KMS-11 (cell line): ENCODE measurements at regions not wholly inside any gene's neighbourhood (a gene's known extent, or its start where the extent isn't known, plus 50 kb on each side); places are given as distances from the start of the nearest gene placed in this dataset.
"Not testable (repeated sequence)": the region's sequence is repeated elsewhere in the genome, so short reads cannot be mapped to it uniquely, and the experiment has no call there.

Experiments used
- H2AFZ ChIP-seq: fragments of 200-600 bp; sonication (generic); 2 replicates; pipeline ENCODE4 v1.6.1; 2016; ENCODE audit warnings: antibody characterized with exemption, mixed run types, low read depth
- H3K27ac ChIP-seq: fragments of 200-600 bp; sonication (generic); 2 replicates; pipeline ENCODE4 v1.6.1; 2016; ENCODE audit warnings: mild to moderate bottlenecking, mixed run types
- H3K27me3 ChIP-seq: fragments of 200-600 bp; sonication (generic); 2 replicates; pipeline ENCODE4 v1.6.1; 2017; ENCODE audit warnings: mild to moderate bottlenecking, low read depth, mixed run types, moderate library complexity; ENCODE audit not compliant: insufficient read depth
- H3K36me3 ChIP-seq: fragments of 200-600 bp; sonication (generic); 2 replicates; pipeline ENCODE4 v1.6.1; 2017; ENCODE audit warnings: mild to moderate bottlenecking, mixed run types; ENCODE audit not compliant: insufficient read depth
- H3K4me1 ChIP-seq: fragments of 200-600 bp; sonication (generic); 2 replicates; pipeline ENCODE4 v1.6.1; 2016; ENCODE audit warnings: mild to moderate bottlenecking, low read depth, mixed run types; ENCODE audit not compliant: poor library complexity, severe bottlenecking
- H3K4me2 ChIP-seq: fragments of 200-600 bp; sonication (generic); 2 replicates; pipeline ENCODE4 v1.7.0; 2016; ENCODE audit warnings: mild to moderate bottlenecking, mixed run types
- H3K4me3 ChIP-seq: fragments of 200-600 bp; sonication (generic); IDR thresholded peaks from 2 replicates; pipeline ENCODE4 v1.6.1; 2017; ENCODE audit warnings: low read depth, low read length, mixed read lengths; ENCODE audit not compliant: insufficient read depth
- H3K79me2 ChIP-seq: fragments of 200-600 bp; sonication (generic); 2 replicates; pipeline ENCODE4 v1.6.1; 2016; ENCODE audit warnings: low read depth, mixed run types; ENCODE audit not compliant: insufficient read depth
- H3K9ac ChIP-seq: fragments of 200-600 bp; sonication (generic); 2 replicates; pipeline ENCODE4 v1.6.1; 2016; ENCODE audit warnings: mild to moderate bottlenecking, mixed run types
- H4K20me1 ChIP-seq: fragments of 200-600 bp; sonication (generic); 2 replicates; pipeline ENCODE4 v1.6.1; 2016; ENCODE audit warnings: mild to moderate bottlenecking, mixed run types; ENCODE audit not compliant: insufficient read depth
- CTCF ChIP-seq: fragments of 200-600 bp; sonication (generic); conservative IDR thresholded peaks from 2 replicates; pipeline ENCODE4 v1.6.1; 2017; ENCODE audit warnings: low read depth, mild to moderate bottlenecking, antibody characterized with exemption, low read length, moderate library complexity, mixed read lengths

GRCh38 chr3:83224101-83224868, 1462.8 kb upstream of the GBE1 start:
- Histone ChIP-seq H3K9ac (no peak overlapping the region), H3K4me3 (no peak overlapping the region), H3K4me2 (no peak overlapping the region), H4K20me1 (no peaks in the 10 kb centered on the region), H3K27me3 (no peaks in the 10 kb centered on the region), H3K4me1 (peaks cover 20% of the 10 kb centered on the region), H2AFZ (no peak overlapping the region), H3K36me3 (no peaks in the 10 kb centered on the region), H3K27ac (no peak overlapping the region), H3K79me2 (no peaks in the 10 kb centered on the region)
- TF ChIP-seq CTCF = no peak

DNA sequence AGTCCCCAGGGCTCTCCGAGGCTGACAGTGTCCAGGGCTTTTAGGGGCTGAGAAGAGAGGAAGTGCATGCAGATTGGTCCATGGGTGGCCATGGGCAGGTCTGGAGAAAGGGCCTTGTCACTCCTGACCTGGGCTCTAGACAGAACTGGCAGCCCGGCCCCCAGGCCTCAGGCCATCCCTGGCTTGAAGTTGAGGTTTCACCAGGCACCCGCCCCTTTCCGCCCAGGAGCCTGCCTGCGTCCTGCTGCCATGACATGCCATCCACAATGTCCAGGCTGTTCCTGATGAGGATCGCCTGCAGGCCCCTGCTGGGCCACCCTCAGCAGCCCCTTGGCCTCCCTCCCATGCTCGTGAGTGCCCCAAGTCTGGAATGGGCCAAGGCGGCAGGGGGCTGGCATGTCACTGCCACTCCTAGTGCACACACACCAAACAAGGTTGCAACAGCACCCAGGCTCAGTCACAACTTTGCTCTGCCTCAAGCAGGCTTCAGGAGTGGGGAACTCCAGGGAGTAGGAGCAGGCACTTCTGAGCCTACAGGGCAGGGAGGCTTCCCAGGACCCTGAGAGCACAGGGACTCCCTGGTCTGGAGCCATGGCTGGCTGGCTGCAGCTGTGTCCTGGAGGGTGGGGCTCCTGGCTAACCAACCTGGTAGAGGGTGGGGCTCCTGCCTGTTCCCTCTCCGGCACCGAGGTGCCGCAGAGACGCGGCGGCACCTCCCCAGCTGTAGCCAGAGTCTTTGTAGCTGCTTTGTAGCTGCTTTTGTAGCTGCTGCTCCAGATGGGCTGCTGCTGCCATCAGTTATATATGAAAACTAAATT, 1457.1 kb upstream of the GBE1 start:
- H2AFZ ChIP-seq = no peak overlapping the region
- TF ChIP-seq CTCF = no peak
- H3K36me3 ChIP-seq = no peaks in the 10 kb centered on the region
- H4K20me1 ChIP-seq = no peaks in the 10 kb centered on the region
- H3K4me3 ChIP-seq = no peak overlapping the region
- no peaks in the 10 kb centered on the region for H3K79me2 ChIP-seq
- H3K27me3 ChIP-seq = no peaks in the 10 kb centered on the region
- no peak overlapping the region for H3K9ac ChIP-seq
- H3K27ac ChIP-seq = no peak overlapping the region
- no peak overlapping the region for H3K4me2 ChIP-seq
- no peaks in the 10 kb centered on the region for H3K4me1 ChIP-seq

GRCh38 chr3:83217595-83218118, 1456.2 kb upstream of the GBE1 start:
- H3K4me1 ChIP-seq, H3K4me2 ChIP-seq, H3K36me3 ChIP-seq, H3K4me3 ChIP-seq, H3K27me3 ChIP-seq, H3K79me2 ChIP-seq, H3K9ac ChIP-seq, H2AFZ ChIP-seq, H4K20me1 ChIP-seq, H3K27ac ChIP-seq: not testable (repeated sequence)

- no peak for TF ChIP-seq CTCF
- Histone ChIP-seq H3K9ac (no peak overlapping the region), H3K4me2 (no peak overlapping the region), H3K79me2 (no peaks in the 10 kb centered on the region), H4K20me1 (no peaks in the 10 kb centered on the region), H3K36me3 (no peaks in the 10 kb centered on the region), H3K27me3 (no peaks in the 10 kb centered on the region), H3K27ac (no peak overlapping the region), H3K4me3 (no peak overlapping the region), H2AFZ (no peak overlapping the region), H3K4me1 (no peaks in the 10 kb centered on the region)
These were observed 1455.6 kb upstream of the GBE1 start for GRCh38 chr3:83216919-83217594.
